ENCODE measurements at regions not wholly inside any gene's neighbourhood (a gene's known extent, or its start where the extent isn't known, plus 50 kb on each side); places are given as distances from the start of the nearest gene placed in this dataset.

- H3K9ac ChIP-seq (ENCODE audit: low read length), result no peak overlapping the region
- H2AFZ ChIP-seq (ENCODE audit: low read length), result no peak overlapping the region
- no peak for TF ChIP-seq EZH2 (IDR thresholded peaks at IDR 0.05; ENCODE audit: low read length, unreplicated experiment)
- TF ChIP-seq EZH2phosphoT487 (IDR thresholded peaks at IDR 0.05; ENCODE audit: borderline replicate concordance, low read length), result no peak
- TF ChIP-seq CTCF (conservative IDR thresholded peaks at IDR 0.05; ENCODE audit: low read depth, low read length), result no peak
- H3K27ac ChIP-seq (ENCODE audit: low read length), result no peak overlapping the region
- CTCF ChIA-PET, result no interaction called here
- H3K4me1 ChIP-seq (ENCODE audit: insufficient read depth, low read length), result no peaks in the 10 kb centered on the region
- no peaks in the 10 kb centered on the region for H3K9me3 ChIP-seq (ENCODE audit: low read length)
- ATAC-seq (no peak), DNase-seq (no peak)
- intact Hi-C loops (cut with micrococcal nuclease), result no loop called here
- no TSS peak for BruUV-seq (replicated peaks)
- no peaks in the 10 kb centered on the region for H3F3A ChIP-seq (ENCODE audit: low read length, unreplicated experiment)
- no peaks in the 10 kb centered on the region for H4K20me1 ChIP-seq (ENCODE audit: low read length)
- H3K36me3 ChIP-seq (ENCODE audit: low read depth, low read length), result no peaks in the 10 kb centered on the region
- no peaks in the 10 kb centered on the region for H3K9me2 ChIP-seq (replicated peaks; ENCODE audit: low read length)
- POLR2A ChIA-PET (ENCODE audit: unreplicated experiment), result no interaction called here
- H3K79me2 ChIP-seq (ENCODE audit: low read length), result no peaks in the 10 kb centered on the region
- no peak overlapping the region for H3K4me2 ChIP-seq (ENCODE audit: low read length)
- H3K4me3 ChIP-seq (ENCODE audit: low read length), result no peak overlapping the region
- no peaks in the 10 kb centered on the region for H3K27me3 ChIP-seq (ENCODE audit: low read length)
These were observed 978.3 kb downstream of the BRD1 start for GRCh38 chr22:48849219-48849912.

GRCh38 chr22:48846200-48846599 is 981.5 kb downstream of the BRD1 start:
- H3K27me3 ChIP-seq (ENCODE audit: low read length), result no peaks in the 10 kb centered on the region
- H3K4me3 ChIP-seq (ENCODE audit: low read length), result no peak overlapping the region
- no peaks in the 10 kb centered on the region for H3K9me2 ChIP-seq (replicated peaks; ENCODE audit: low read length)
- H3K9ac ChIP-seq (ENCODE audit: low read length), result no peak overlapping the region
- no peaks in the 10 kb centered on the region for H3K4me1 ChIP-seq (ENCODE audit: insufficient read depth, low read length)
- CTCF ChIA-PET, result no interaction called here
- H4K20me1 ChIP-seq (ENCODE audit: low read length), result no peaks in the 10 kb centered on the region
- DNase-seq (no peak), ATAC-seq (no peak)
- no peak overlapping the region for H3K27ac ChIP-seq (ENCODE audit: low read length)
- H3K79me2 ChIP-seq (ENCODE audit: low read length), result no peaks in the 10 kb centered on the region
- TF ChIP-seq EZH2 (IDR thresholded peaks at IDR 0.05; ENCODE audit: low read length, unreplicated experiment), result no peak
- no peak for TF ChIP-seq CTCF (conservative IDR thresholded peaks at IDR 0.05; ENCODE audit: low read depth, low read length)
- no peak for TF ChIP-seq EZH2phosphoT487 (IDR thresholded peaks at IDR 0.05; ENCODE audit: borderline replicate concordance, low read length)
- POLR2A ChIA-PET (ENCODE audit: unreplicated experiment), result no interaction called here
- no peaks in the 10 kb centered on the region for H3K9me3 ChIP-seq (ENCODE audit: low read length)
- H3K4me2 ChIP-seq (ENCODE audit: low read length), result no peak overlapping the region
- H3K36me3 ChIP-seq (ENCODE audit: low read depth, low read length), result no peaks in the 10 kb centered on the region
- no peak overlapping the region for H2AFZ ChIP-seq (ENCODE audit: low read length)
- BruUV-seq (replicated peaks), result no TSS peak
- intact Hi-C loops (cut with micrococcal nuclease), result no loop called here
- H3F3A ChIP-seq (ENCODE audit: low read length, unreplicated experiment), result no peaks in the 10 kb centered on the region

GRCh38 chr22:48845356-48845936 is 982.2 kb downstream of the BRD1 start:
- Histone ChIP-seq H3K79me2 (ENCODE audit: low read length) (no peaks in the 10 kb centered on the region), H3K9me3 (ENCODE audit: low read length) (no peaks in the 10 kb centered on the region), H2AFZ (ENCODE audit: low read length) (no peak overlapping the region), H3F3A (ENCODE audit: low read length, unreplicated experiment) (no peaks in the 10 kb centered on the region), H3K27me3 (ENCODE audit: low read length) (no peaks in the 10 kb centered on the region), H4K20me1 (ENCODE audit: low read length) (no peaks in the 10 kb centered on the region), H3K4me2 (ENCODE audit: low read length) (no peak overlapping the region), H3K27ac (ENCODE audit: low read length) (no peak overlapping the region), H3K36me3 (ENCODE audit: low read depth, low read length) (no peaks in the 10 kb centered on the region), H3K9me2 (replicated peaks; ENCODE audit: low read length) (no peaks in the 10 kb centered on the region), H3K4me3 (ENCODE audit: low read length) (no peak overlapping the region), H3K9ac (ENCODE audit: low read length) (no peak overlapping the region), H3K4me1 (ENCODE audit: insufficient read depth, low read length) (no peaks in the 10 kb centered on the region)
- DNase-seq (no peak), ATAC-seq (no peak)
- ChIA-PET POLR2A (ENCODE audit: unreplicated experiment) (no interaction called here), CTCF (no interaction called here)
- no TSS peak for BruUV-seq (replicated peaks)
- TF ChIP-seq EZH2 (IDR thresholded peaks at IDR 0.05; ENCODE audit: low read length, unreplicated experiment) (no peak), CTCF (conservative IDR thresholded peaks at IDR 0.05; ENCODE audit: low read depth, low read length) (no peak), EZH2phosphoT487 (IDR thresholded peaks at IDR 0.05; ENCODE audit: borderline replicate concordance, low read length) (no peak)
- intact Hi-C loops (cut with micrococcal nuclease), result no loop called here

All from PC-3 (cell line).